HepG2 (cell line): ENCODE measurements at regions not wholly inside any gene's neighbourhood (a gene's known extent, or its start where the extent isn't known, plus 50 kb on each side); places are given as distances from the start of the nearest gene placed in this dataset.

ENCODE experiments used
- FOXP1 ChIP-seq, 2 experiments: fragments of 450-650 bp in 1 of 2; IDR thresholded peaks; 2 replicates each; pipeline ENCODE4 v1.6.1; 2017 to 2018; ENCODE audit warnings: antibody characterized with exemption in 1 of 2
- GABPA ChIP-seq, 2 experiments: IDR thresholded peaks; 2 replicates each; pipeline ENCODE4 v1.6.1; 2011 to 2016; ENCODE audit warnings: low read depth in 2 of 2, low read length in 1 of 2, missing biosample characterization in 1 of 2, missing genetic modification characterization in 1 of 2
- RFXANK ChIP-seq: IDR thresholded peaks from 2 replicates; pipeline ENCODE4 v1.6.1; 2016
- SIN3A ChIP-seq: IDR thresholded peaks from 2 replicates; pipeline ENCODE4 v1.6.1; 2011; ENCODE audit warnings: low read depth, mild to moderate bottlenecking, control low read depth, low read length, borderline replicate concordance
- SIN3B ChIP-seq: fragments of 150-350 bp; IDR thresholded peaks from 2 replicates; pipeline ENCODE4 v1.6.1; 2014; ENCODE audit warnings: low read length
- TGIF2 ChIP-seq: IDR thresholded peaks from 2 replicates; pipeline ENCODE4 v1.6.1; 2016; ENCODE audit warnings: control low read depth, missing compliant biosample characterization
- U2AF1 ChIP-seq: fragments of 200-400 bp; formaldehyde crosslinking; optimal IDR thresholded peaks from 2 replicates; pipeline ENCODE3; 2017; ENCODE audit warnings: mild to moderate bottlenecking, low read depth, low read length
- ZNF567 ChIP-seq: sonication (generic); formaldehyde crosslinking; IDR thresholded peaks from 2 replicates; pipeline ENCODE4 v1.8.1; 2023; ENCODE audit warnings: mild to moderate bottlenecking, missing genetic modification reagents, borderline replicate concordance
- TF ChIP-seq, protein P1 (sequence below): sonication (generic); formaldehyde crosslinking; IDR thresholded peaks from 2 replicates; pipeline ENCODE4 v1.8.0; 2022; ENCODE audit warnings: mild to moderate bottlenecking, missing genetic modification reagents, moderate library complexity
- TF ChIP-seq, protein P2 (sequence below): sonication (generic); formaldehyde crosslinking; conservative IDR thresholded peaks from 2 replicates; pipeline ENCODE4 v1.4.0; 2020; ENCODE audit warnings: missing genetic modification reagents
- TF ChIP-seq, protein P3 (sequence below): sonication (generic); formaldehyde crosslinking; IDR thresholded peaks from 2 replicates; pipeline ENCODE4 v1.5.0; 2020; ENCODE audit warnings: mild to moderate bottlenecking, missing genetic modification reagents, moderate library complexity
- TF ChIP-seq, protein P4 (sequence below): sonication (generic); formaldehyde crosslinking; IDR thresholded peaks from 2 replicates; pipeline ENCODE4 v1.5.0; 2020; ENCODE audit warnings: mild to moderate bottlenecking, missing genetic modification reagents

DNA sequence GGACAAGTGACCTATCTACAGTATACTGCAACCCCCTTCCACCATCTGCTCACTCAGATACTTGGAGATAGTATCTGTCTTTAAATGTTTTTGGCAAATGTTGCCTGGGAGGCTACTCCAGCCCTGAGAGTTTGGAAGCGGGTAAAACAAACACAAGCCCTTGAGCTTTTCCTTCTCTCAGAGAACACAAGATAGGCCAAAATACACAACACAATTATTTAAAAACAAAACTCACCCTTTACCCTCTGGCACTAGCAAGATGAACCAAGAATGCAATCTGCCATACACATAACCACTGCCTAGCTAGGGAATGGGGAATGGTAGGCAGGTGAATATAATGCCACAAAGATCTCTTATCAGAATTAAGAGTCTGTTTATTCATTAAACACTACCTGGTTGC is 324.7 kb upstream of the FAM47C start:
- TF ChIP-seq SIN3A (no peak), TGIF2 (CRISPR knock-in tag) (no peak), GABPA (IDR thresholded peaks at IDR 0.05; ENCODE audit: low read depth, low read length) (no peak), GABPA (CRISPR knock-in tag; IDR thresholded peaks at IDR 0.05; ENCODE audit: low read depth) (no peak), FOXP1 (IDR thresholded peaks at IDR 0.05) (no peak), FOXP1 (CRISPR knock-in tag; IDR thresholded peaks at IDR 0.05) (no peak), U2AF1 (no peak), SIN3B (no peak), ZNF567 (CRISPR knock-in tag) (no peak), RFXANK (CRISPR knock-in tag) (no peak)
- TF ChIP-seq, protein P1, sequence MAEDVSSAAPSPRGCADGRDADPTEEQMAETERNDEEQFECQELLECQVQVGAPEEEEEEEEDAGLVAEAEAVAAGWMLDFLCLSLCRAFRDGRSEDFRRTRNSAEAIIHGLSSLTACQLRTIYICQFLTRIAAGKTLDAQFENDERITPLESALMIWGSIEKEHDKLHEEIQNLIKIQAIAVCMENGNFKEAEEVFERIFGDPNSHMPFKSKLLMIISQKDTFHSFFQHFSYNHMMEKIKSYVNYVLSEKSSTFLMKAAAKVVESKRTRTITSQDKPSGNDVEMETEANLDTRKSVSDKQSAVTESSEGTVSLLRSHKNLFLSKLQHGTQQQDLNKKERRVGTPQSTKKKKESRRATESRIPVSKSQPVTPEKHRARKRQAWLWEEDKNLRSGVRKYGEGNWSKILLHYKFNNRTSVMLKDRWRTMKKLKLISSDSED, result no peak
- TF ChIP-seq, protein P2, sequence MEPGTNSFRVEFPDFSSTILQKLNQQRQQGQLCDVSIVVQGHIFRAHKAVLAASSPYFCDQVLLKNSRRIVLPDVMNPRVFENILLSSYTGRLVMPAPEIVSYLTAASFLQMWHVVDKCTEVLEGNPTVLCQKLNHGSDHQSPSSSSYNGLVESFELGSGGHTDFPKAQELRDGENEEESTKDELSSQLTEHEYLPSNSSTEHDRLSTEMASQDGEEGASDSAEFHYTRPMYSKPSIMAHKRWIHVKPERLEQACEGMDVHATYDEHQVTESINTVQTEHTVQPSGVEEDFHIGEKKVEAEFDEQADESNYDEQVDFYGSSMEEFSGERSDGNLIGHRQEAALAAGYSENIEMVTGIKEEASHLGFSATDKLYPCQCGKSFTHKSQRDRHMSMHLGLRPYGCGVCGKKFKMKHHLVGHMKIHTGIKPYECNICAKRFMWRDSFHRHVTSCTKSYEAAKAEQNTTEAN, result no peak
- TF ChIP-seq, protein P3, sequence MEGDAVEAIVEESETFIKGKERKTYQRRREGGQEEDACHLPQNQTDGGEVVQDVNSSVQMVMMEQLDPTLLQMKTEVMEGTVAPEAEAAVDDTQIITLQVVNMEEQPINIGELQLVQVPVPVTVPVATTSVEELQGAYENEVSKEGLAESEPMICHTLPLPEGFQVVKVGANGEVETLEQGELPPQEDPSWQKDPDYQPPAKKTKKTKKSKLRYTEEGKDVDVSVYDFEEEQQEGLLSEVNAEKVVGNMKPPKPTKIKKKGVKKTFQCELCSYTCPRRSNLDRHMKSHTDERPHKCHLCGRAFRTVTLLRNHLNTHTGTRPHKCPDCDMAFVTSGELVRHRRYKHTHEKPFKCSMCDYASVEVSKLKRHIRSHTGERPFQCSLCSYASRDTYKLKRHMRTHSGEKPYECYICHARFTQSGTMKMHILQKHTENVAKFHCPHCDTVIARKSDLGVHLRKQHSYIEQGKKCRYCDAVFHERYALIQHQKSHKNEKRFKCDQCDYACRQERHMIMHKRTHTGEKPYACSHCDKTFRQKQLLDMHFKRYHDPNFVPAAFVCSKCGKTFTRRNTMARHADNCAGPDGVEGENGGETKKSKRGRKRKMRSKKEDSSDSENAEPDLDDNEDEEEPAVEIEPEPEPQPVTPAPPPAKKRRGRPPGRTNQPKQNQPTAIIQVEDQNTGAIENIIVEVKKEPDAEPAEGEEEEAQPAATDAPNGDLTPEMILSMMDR (CRISPR knock-in tag), result no peak
- TF ChIP-seq, protein P4, sequence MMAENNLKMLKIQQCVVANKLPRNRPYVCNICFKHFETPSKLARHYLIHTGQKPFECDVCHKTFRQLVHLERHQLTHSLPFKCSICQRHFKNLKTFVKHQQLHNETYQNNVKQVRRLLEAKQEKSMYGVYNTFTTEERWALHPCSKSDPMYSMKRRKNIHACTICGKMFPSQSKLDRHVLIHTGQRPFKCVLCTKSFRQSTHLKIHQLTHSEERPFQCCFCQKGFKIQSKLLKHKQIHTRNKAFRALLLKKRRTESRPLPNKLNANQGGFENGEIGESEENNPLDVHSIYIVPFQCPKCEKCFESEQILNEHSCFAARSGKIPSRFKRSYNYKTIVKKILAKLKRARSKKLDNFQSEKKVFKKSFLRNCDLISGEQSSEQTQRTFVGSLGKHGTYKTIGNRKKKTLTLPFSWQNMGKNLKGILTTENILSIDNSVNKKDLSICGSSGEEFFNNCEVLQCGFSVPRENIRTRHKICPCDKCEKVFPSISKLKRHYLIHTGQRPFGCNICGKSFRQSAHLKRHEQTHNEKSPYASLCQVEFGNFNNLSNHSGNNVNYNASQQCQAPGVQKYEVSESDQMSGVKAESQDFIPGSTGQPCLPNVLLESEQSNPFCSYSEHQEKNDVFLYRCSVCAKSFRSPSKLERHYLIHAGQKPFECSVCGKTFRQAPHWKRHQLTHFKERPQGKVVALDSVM (CRISPR knock-in tag), result no peak
